Gastrocnemius medialis (tissue), 4 donors: ENCODE measurements at regions not wholly inside any gene's neighbourhood (a gene's known extent, or its start where the extent isn't known, plus 50 kb on each side); places are given as distances from the start of the nearest gene placed in this dataset.

ENCODE experiments used
- ATAC-seq, 2 donors: fragments of 150-250 bp; one replicate each; pipeline ENCODE4 v1.9.1; 2016
- DNase-seq, 2 donors: peaks; one replicate each; pipeline ENCODE4 v3.0.0-alpha.2; 2019
- H3K27ac ChIP-seq, 4 donors: fragments of 200-600 bp; sonication (generic); 1 replicate in 1 of 4; 2 replicates in 3 of 4; pipeline ENCODE4 v1.5.1; 2016 to 2018; ENCODE audit warnings: mild to moderate bottlenecking in 2 of 4, moderate library complexity in 1 of 4
- H3K27me3 ChIP-seq, 3 donors: fragments of 200-600 bp; sonication (generic) in 2 of 3; 1 replicate in 1 of 3; 2 replicates in 2 of 3; pipeline versions ENCODE4 v1.5.1 to v1.6.0; 2016 to 2019; ENCODE audit warnings: mild to moderate bottlenecking in 1 of 3, moderate library complexity in 1 of 3
- H3K36me3 ChIP-seq, 2 donors: fragments of 200-600 bp; sonication (generic) in 1 of 2; one replicate each; pipeline ENCODE4 v1.5.1; 2017 to 2018
- H3K4me1 ChIP-seq, 2 donors: fragments of 200-600 bp; sonication (generic) in 1 of 2; one replicate each; pipeline ENCODE4 v1.5.1; 2016 to 2017; ENCODE audit warnings: mild to moderate bottlenecking in 2 of 2
- H3K4me3 ChIP-seq, 4 donors: fragments of 200-600 bp; sonication (generic) in 3 of 4; 1 replicate in 1 of 4; 2 replicates in 3 of 4; pipeline ENCODE4 v1.5.1; 2016 to 2019; ENCODE audit warnings: mild to moderate bottlenecking in 2 of 4
- H3K9me3 ChIP-seq, 3 donors: fragments of 200-600 bp; sonication (generic) in 2 of 3; 1 replicate in 1 of 3; 2 replicates in 2 of 3; pipeline ENCODE4 v1.5.1; 2016 to 2019
- POLR2A ChIP-seq, 2 donors: fragments of 450-650 bp; IDR thresholded peaks; one replicate each; pipeline ENCODE4 v1.6.1; 2017; ENCODE audit warnings: antibody characterized with exemption in 2 of 2, mild to moderate bottlenecking in 2 of 2, moderate library complexity in 2 of 2
- in situ Hi-C, 4 donors: fragments of 200-750 bp; cut with MboI; loops; one replicate each; pipeline versions ENCODE4 v1.15.0 to v1.8.0; 2017; ENCODE audit warnings: low sequenced_read_pairs in 4 of 4
- intact Hi-C: fragments of 100-400 bp; cut with DNase I; formaldehyde crosslinking; loops from one replicate; pipeline ENCODE4 v1.15.1; 2023; ENCODE audit warnings: low total_unique reads
- TF ChIP-seq, protein P1 (sequence below), 5 experiments: fragments of 450-650 bp in 3 of 5; fragments of 200-600 bp in 2 of 5; sonication (generic) in 2 of 5; IDR thresholded peaks in 4 of 5; conservative IDR thresholded peaks in 1 of 5; 1 replicate in 4 of 5; 2 replicates in 1 of 5; pipeline ENCODE4 v1.5.1; 2016 to 2019; ENCODE audit warnings: antibody characterized with exemption in 5 of 5, mild to moderate bottlenecking in 3 of 5, moderate library complexity in 3 of 5

DNA sequence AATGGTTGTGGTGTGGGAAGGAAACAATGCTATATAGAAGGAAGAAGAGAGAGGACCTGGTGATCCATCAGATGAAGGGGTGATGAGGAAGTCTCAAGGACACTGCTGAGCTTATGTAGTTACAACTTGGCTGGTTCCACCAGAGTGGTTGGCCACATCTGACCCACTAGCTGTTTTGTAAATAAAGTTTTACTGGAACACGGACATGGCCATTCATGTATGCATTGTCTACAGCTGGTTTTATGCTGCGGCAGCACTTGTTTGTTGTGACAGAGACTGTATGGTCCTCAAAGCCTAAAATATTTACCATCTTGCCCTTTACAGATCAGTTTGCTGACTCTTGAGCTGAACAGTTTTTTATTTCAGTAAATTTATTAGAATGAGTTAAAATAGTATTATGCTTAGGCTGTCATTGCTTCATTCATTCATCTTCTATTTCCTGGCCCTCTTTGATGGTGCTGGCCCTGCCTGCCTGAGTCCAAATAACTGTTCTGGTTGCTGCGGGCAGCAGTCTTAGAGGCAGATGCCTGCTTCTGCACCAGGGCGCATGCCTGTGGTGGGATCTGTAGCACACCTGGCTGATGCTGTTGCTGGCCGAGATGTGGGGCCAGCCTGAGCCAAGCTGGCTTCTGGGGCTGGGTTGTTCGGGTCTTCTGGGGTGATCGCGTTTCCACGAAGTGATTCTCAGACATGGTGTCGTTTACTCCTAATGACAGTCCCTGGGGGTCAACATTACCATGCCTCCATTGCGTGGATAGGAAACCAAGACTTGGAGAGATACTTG lies 61.4 kb upstream of the WNT4 start:
- in situ Hi-C loops: no loop called here
- DNase-seq (no peak), ATAC-seq (no peak)
- Histone ChIP-seq H3K27ac (no peak overlapping the region), H3K36me3 (no peaks in the 10 kb centered on the region), H3K4me3 (no peak overlapping the region), H3K27me3 (peaks cover 24 to 30% (median 29%) of the 10 kb centered on the region in 3 donors), H3K4me1 (no peaks in the 10 kb centered on the region), H3K9me3 (no peaks in the 10 kb centered on the region)
- TF ChIP-seq POLR2A (IDR thresholded peaks at IDR 0.05): no peak
- TF ChIP-seq, protein P1, sequence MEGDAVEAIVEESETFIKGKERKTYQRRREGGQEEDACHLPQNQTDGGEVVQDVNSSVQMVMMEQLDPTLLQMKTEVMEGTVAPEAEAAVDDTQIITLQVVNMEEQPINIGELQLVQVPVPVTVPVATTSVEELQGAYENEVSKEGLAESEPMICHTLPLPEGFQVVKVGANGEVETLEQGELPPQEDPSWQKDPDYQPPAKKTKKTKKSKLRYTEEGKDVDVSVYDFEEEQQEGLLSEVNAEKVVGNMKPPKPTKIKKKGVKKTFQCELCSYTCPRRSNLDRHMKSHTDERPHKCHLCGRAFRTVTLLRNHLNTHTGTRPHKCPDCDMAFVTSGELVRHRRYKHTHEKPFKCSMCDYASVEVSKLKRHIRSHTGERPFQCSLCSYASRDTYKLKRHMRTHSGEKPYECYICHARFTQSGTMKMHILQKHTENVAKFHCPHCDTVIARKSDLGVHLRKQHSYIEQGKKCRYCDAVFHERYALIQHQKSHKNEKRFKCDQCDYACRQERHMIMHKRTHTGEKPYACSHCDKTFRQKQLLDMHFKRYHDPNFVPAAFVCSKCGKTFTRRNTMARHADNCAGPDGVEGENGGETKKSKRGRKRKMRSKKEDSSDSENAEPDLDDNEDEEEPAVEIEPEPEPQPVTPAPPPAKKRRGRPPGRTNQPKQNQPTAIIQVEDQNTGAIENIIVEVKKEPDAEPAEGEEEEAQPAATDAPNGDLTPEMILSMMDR (IDR thresholded peaks at IDR 0.05 in 4 of 5, conservative IDR thresholded peaks at IDR 0.05 in 1 of 5): no peak
- intact Hi-C loops: no loop called here

DNA sequence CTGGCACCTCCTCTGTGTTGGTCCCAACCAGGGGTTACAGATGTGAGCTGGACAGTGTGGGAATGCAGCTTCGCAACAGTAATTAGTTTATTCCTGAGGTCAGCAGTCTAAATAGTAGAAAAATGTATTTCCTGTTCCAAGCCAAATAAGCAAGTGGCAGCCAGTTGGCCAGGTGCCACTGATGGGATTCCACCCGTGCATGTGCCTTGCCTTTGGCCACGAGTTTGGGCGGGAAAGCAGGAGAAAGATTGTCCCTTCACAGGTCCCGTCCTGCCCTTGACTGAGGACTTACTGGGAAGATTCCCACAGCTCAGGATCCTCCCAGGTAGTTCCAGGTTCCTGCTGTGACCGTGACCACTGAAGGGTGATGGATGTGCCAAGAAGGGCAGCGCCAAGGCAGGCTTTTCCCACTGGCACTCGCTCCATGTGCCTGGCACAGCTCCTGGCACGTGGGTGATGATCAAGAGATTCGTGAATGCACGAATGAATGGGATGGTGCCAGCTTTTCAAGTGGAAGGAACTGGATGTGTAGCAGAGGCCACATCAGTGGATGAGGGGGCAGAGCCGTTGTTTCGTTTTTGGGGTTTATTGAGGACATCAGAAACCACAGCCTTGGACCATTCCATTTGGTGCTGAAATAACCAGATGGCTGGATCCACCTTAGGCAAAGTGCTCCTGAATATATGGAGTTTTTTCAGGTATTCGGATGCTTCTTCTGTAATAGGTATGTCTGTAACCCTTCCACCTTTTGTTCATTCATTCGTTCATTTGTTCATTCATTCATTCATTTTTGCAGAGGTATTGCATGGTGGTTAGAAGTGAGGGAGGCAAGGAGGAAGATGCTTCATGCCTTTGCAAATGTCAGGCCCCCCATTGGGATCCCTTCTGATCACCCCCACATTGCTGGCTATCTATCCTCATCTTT lies 62.4 kb upstream of the WNT4 start:
- Histone ChIP-seq H3K4me1 (no peaks in the 10 kb centered on the region), H3K4me3 (no peak overlapping the region), H3K27me3 (peaks cover 34 to 40% (median 34%) of the 10 kb centered on the region in 3 donors), H3K9me3 (no peaks in the 10 kb centered on the region), H3K27ac (no peak overlapping the region), H3K36me3 (no peaks in the 10 kb centered on the region)
- in situ Hi-C loops (no loop called here), intact Hi-C loops (no loop called here)
- no peak for DNase-seq
- no peak for ATAC-seq
- TF ChIP-seq, protein P1 (IDR thresholded peaks at IDR 0.05 in 4 of 5, conservative IDR thresholded peaks at IDR 0.05 in 1 of 5): no peak
- TF ChIP-seq POLR2A (IDR thresholded peaks at IDR 0.05): no peak

DNA sequence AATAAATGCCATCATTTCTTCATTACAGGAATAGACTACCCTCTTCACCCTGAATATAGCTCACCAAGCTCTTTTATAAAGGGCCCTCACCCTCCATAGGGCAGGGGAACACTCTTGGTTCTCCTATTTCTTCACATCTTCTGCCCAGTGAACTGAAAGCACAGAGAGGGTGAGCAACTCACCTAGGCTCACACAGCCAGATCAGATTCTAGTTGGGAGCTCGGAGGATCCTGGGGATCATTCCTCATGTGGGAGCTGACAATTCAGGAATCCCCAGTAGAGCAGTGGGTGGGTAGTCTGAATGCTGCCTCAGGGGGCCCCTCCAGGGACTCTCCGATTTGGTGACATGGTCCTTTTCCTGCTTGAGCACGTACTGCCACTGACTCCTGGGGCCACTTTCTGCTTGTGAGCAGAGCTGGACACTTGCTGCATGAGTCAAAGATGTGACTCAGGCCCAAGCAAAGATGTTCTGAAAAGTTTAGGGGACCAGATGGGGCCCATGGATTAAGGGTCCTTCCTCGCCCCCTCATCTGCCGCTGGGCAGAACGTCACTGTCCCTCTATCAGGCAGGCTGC lies 63.7 kb upstream of the WNT4 start:
- TF ChIP-seq, protein P1 (IDR thresholded peaks at IDR 0.05 in 4 of 5, conservative IDR thresholded peaks at IDR 0.05 in 1 of 5): no peak
- no peak for TF ChIP-seq POLR2A (IDR thresholded peaks at IDR 0.05)
- H3K4me1 ChIP-seq: no peaks in the 10 kb centered on the region
- in situ Hi-C loops (no loop called here), intact Hi-C loops (no loop called here)
- no peaks in the 10 kb centered on the region for H3K36me3 ChIP-seq
- no peaks in the 10 kb centered on the region for H3K9me3 ChIP-seq
- no peak overlapping the region for H3K4me3 ChIP-seq
- DNase-seq (no peak), ATAC-seq (no peak)
- H3K27me3 ChIP-seq: peaks cover 46 to 52% (median 46%) of the 10 kb centered on the region in 3 donors
- H3K27ac ChIP-seq: no peak overlapping the region

DNA sequence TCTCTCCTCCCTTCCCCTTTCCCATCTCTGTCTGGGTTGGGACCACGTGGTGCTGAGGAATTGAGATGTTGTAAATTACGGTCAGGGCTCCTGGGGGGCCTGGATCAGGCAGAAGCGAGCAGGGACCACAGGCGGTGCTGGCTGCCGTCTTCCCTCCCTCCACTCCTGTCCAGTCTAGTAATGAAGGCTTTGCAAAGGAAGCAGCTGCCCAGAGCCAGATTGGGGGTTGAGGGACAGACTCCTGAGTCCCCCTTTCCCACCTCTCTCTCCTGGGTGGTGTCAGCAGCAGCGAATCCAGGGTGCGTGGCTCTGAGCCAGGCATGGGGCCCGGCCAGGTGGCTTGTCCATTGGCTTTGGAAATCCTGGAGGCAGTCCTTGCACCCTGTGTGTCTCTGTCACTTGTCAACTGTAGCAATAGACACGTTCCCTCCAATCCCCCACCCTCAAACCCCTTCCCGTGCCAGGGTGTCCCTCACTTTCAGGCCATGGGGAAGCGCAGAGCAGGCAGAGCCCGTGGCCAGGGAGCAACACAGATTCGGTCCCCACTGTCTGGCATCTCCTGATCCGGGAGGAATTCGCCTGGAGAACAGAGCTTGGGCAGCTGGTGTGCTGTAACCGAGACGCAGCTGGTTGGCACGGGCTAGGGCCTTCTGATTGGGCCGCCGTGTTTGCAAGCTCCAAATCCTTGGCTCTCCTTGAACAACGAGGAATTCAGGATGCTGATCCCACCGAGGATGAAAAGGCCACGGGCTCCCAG lies 64.8 kb upstream of the WNT4 start:
- intact Hi-C loops: no loop called here
- no peak for ATAC-seq

More for the DNA sequence above, 64.8 kb upstream of the WNT4 start:
- Histone ChIP-seq H3K4me1 (no peaks in the 10 kb centered on the region), H3K36me3 (no peaks in the 10 kb centered on the region), H3K9me3 (no peaks in the 10 kb centered on the region), H3K4me3 (no peak overlapping the region), H3K27me3 (peaks cover 54 to 60% (median 57%) of the 10 kb centered on the region in 3 donors), H3K27ac (no peak overlapping the region)
- no peak for DNase-seq
- TF ChIP-seq POLR2A (IDR thresholded peaks at IDR 0.05): no peak
- TF ChIP-seq, protein P1 (IDR thresholded peaks at IDR 0.05 in 4 of 5, conservative IDR thresholded peaks at IDR 0.05 in 1 of 5): no peak
- in situ Hi-C loops: no loop called here
